ENCODE measurements at regions not wholly inside any gene's neighbourhood (a gene's known extent, or its start where the extent isn't known, plus 50 kb on each side); places are given as distances from the start of the nearest gene placed in this dataset.

DNA sequence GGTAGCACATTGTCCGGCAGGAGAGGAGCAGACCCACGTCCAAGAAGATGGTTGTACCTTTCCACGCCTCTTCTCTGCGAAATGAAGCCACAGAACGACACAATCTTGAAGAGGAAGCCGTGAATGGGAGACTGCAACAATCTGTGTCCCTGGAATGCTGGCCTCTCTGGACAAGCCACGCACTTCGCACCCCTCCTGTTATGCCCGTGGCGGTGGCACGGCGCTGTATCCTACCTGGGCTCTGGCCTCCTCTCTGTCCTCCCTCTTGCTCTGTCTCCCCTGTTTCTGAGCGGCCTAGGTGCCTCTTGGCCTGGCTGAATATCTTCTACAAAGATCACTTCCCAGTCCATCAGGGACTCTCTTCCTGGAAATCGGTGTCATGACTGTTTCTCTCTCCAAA lies 717.8 kb downstream of the KCNJ18 start:
- Histone ChIP-seq H3K4me3 (no peak overlapping the region), H3K36me3 (no peaks in the 10 kb centered on the region), H3K27me3 (no peaks in the 10 kb centered on the region), H3K9me3 (no peaks in the 10 kb centered on the region), H3K4me1 (no peaks in the 10 kb centered on the region), H3K27ac (no peak overlapping the region)
- intact Hi-C loops (cut with DNase I; ENCODE audit: low total_unique reads) (no loop called here), in situ Hi-C loops (cut with MboI; ENCODE audit: low pct_ligation_motif_present in 1 of 4, low pct_unique_long_range_greater_than_20kb in 1 of 4, low sequenced_read_pairs in 3 of 4) (no loop called here)
- WGBS, 2 donors (ENCODE audit: low coverage in 1 of 2): 50 to 83% methylated on average over 1 to 14 of the region's 14 CpGs
- TF ChIP-seq POLR2A (IDR thresholded peaks at IDR 0.05): no peak
- no peak for TF ChIP-seq POLR2AphosphoS5 (IDR thresholded peaks at IDR 0.05)
- no peak for TF ChIP-seq EP300 (IDR thresholded peaks at IDR 0.05; ENCODE audit: low read depth)
- TF ChIP-seq, protein P1, sequence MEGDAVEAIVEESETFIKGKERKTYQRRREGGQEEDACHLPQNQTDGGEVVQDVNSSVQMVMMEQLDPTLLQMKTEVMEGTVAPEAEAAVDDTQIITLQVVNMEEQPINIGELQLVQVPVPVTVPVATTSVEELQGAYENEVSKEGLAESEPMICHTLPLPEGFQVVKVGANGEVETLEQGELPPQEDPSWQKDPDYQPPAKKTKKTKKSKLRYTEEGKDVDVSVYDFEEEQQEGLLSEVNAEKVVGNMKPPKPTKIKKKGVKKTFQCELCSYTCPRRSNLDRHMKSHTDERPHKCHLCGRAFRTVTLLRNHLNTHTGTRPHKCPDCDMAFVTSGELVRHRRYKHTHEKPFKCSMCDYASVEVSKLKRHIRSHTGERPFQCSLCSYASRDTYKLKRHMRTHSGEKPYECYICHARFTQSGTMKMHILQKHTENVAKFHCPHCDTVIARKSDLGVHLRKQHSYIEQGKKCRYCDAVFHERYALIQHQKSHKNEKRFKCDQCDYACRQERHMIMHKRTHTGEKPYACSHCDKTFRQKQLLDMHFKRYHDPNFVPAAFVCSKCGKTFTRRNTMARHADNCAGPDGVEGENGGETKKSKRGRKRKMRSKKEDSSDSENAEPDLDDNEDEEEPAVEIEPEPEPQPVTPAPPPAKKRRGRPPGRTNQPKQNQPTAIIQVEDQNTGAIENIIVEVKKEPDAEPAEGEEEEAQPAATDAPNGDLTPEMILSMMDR (IDR thresholded peaks at IDR 0.05): no peak
- DNase-seq: no peak

- no peak for TF ChIP-seq POLR2AphosphoS5 (IDR thresholded peaks at IDR 0.05)
- TF ChIP-seq EP300 (IDR thresholded peaks at IDR 0.05; ENCODE audit: low read depth): no peak
- TF ChIP-seq, protein P1 (IDR thresholded peaks at IDR 0.05): no peak
- TF ChIP-seq POLR2A (IDR thresholded peaks at IDR 0.05): no peak
- no peak overlapping the region for H3K27ac ChIP-seq
- no peaks in the 10 kb centered on the region for H3K9me3 ChIP-seq
- intact Hi-C loops (cut with DNase I; ENCODE audit: low total_unique reads): no loop called here
- H3K4me1 ChIP-seq: no peaks in the 10 kb centered on the region
- H3K27me3 ChIP-seq: no peaks in the 10 kb centered on the region
- no peak overlapping the region for H3K4me3 ChIP-seq
- in situ Hi-C loops (cut with MboI; ENCODE audit: low pct_ligation_motif_present in 1 of 4, low pct_unique_long_range_greater_than_20kb in 1 of 4, low sequenced_read_pairs in 3 of 4): no loop called here
- WGBS, 2 donors (ENCODE audit: low coverage in 1 of 2): 85% methylated on average over 32 of the region's 38 CpGs; no CpG with 5 or more reads in 1 of the 2 donors
- no peaks in the 10 kb centered on the region for H3K36me3 ChIP-seq
- DNase-seq: no peak
Measured at GRCh38 chr17:22411185-22411784, 719.0 kb downstream of the KCNJ18 start.

DNA sequence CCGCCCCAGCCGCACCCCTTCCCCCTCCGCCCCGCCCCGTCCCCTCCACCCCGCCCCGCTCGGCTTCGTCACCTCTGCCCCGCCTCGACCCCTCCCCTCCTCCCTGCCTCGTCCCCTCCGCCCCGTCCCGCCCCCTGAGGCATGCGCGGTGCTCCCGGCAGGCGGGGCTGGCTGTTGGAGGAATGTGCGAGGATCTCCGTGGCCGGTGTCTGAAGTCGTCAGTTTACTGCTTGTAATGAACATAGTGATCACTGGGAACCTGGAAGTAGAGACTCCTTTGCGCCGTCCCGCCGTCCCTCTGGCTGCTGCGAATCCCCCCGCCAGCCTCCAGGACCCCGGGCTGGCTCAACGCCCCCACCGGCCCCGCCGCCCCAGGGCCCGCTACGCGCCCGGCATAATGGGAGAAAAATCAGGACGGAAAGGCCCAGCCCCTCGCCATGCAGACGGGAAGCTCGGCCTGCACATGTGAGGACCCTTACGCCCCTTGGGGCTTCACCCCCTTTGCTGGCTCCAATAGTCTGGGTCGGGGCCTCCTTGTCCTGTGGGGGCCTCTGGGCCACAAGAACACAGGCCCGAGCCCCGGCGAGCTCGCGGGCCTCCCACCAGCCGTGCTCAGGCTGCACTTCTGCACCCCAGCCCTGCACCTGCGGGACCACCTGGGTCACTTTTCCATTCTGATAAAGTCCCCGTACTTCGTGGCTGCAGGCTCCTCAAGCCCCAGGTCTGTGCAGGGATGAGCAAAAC lies 743.1 kb downstream of the KCNJ18 start:
- intact Hi-C loops (cut with DNase I; ENCODE audit: low total_unique reads) (no loop called here), in situ Hi-C loops (cut with MboI; ENCODE audit: low pct_ligation_motif_present in 1 of 4, low pct_unique_long_range_greater_than_20kb in 1 of 4, low sequenced_read_pairs in 3 of 4) (loop anchor here in 1 of 4 donors (25.0 kb wide), 1 partner anchor 102 kb away; no protein-coding TSS in a partner anchor)
- TF ChIP-seq, protein P1 (IDR thresholded peaks at IDR 0.05): no peak
- no peak for TF ChIP-seq EP300 (IDR thresholded peaks at IDR 0.05; ENCODE audit: low read depth)
- TF ChIP-seq POLR2AphosphoS5 (IDR thresholded peaks at IDR 0.05): no peak
- no peak for TF ChIP-seq POLR2A (IDR thresholded peaks at IDR 0.05)
- Histone ChIP-seq H3K4me1 (no peaks in the 10 kb centered on the region), H3K9me3 (peaks cover 0 to 8% of the 10 kb centered on the region in 2 donors), H3K4me3 (no peak overlapping the region), H3K36me3 (no peaks in the 10 kb centered on the region), H3K27me3 (no peaks in the 10 kb centered on the region), H3K27ac (no peak overlapping the region)
- DNase-seq: no peak
- WGBS, 2 donors (ENCODE audit: low coverage in 1 of 2): 86% methylated on average over 39 of the region's 53 CpGs; no CpG with 5 or more reads in 1 of the 2 donors

DNA sequence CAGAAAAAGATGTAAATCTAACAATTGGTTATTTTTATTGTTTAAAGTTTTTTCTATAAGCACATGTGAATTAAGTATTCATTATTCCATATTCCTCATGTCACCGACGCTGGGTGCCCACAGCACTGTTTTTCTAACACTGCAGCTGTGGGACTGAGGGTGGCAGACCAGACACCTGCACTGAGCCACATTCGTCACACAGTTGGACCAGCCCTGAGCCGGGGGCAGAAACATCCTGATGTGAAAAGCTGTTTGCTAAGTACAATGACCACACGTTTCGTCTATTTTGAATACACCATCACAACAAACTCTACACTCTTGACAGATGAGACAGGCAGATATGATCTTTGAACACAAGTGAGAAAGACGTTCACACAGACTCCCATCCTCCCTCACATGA lies 749.5 kb downstream of the KCNJ18 start:
- Histone ChIP-seq H3K4me1 (no peaks in the 10 kb centered on the region), H3K9me3 (no peaks in the 10 kb centered on the region), H3K36me3 (no peaks in the 10 kb centered on the region), H3K27ac (no peak overlapping the region), H3K4me3 (no peak overlapping the region), H3K27me3 (no peaks in the 10 kb centered on the region)
- in situ Hi-C loops (cut with MboI; ENCODE audit: low pct_ligation_motif_present in 1 of 4, low pct_unique_long_range_greater_than_20kb in 1 of 4, low sequenced_read_pairs in 3 of 4) (loop anchor here in 1 of 4 donors (25.0 kb wide), 1 partner anchor 96 kb away; no protein-coding TSS in a partner anchor), intact Hi-C loops (cut with DNase I; ENCODE audit: low total_unique reads) (no loop called here)
- WGBS, 2 donors (ENCODE audit: low coverage in 1 of 2): 61 to 73% methylated on average over 5 to 7 of the region's 7 CpGs
- TF ChIP-seq POLR2AphosphoS5 (IDR thresholded peaks at IDR 0.05) (no peak), POLR2A (IDR thresholded peaks at IDR 0.05) (no peak), EP300 (IDR thresholded peaks at IDR 0.05; ENCODE audit: low read depth) (no peak)
- TF ChIP-seq, protein P1 (IDR thresholded peaks at IDR 0.05): no peak
- DNase-seq: no peak
